ENCODE measurements at regions not wholly inside any gene's neighbourhood (a gene's known extent, or its start where the extent isn't known, plus 50 kb on each side); places are given as distances from the start of the nearest gene placed in this dataset.

DNA sequence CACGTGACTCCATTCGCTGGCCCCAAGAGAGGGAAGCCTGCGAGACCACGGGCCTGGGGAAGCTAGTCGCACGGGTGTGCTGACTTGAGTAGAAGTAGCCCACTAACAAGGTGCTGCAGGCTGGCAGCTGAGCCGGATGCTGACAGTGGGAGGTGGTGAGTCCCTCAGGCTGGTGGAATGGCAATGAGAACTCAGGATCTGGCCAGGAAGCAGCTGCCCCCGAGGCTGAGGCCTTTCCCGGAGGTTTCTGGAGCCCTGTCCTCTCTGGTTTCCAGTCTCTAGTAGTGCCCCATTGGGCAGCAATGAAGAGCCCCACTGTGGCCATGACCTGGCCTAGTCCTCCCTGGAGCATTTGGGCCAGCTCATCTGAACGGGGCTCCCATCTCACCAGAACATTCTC, 366.7 kb upstream of the IRX4 start:
- peaks cover 2% of the 10 kb centered on the region for H3K4me1 Mint-ChIP-seq
- H3K36me3 Mint-ChIP-seq (ENCODE audit: low read depth): no peaks in the 10 kb centered on the region
- H3K4me3 Mint-ChIP-seq: no peak overlapping the region
- no peak for ATAC-seq
- no peaks in the 10 kb centered on the region for H3K27me3 Mint-ChIP-seq
- DNase-seq: no peak
- no peak overlapping the region for H3K27ac Mint-ChIP-seq
- H3K9me3 Mint-ChIP-seq: peaks cover 15% of the 10 kb centered on the region

DNA sequence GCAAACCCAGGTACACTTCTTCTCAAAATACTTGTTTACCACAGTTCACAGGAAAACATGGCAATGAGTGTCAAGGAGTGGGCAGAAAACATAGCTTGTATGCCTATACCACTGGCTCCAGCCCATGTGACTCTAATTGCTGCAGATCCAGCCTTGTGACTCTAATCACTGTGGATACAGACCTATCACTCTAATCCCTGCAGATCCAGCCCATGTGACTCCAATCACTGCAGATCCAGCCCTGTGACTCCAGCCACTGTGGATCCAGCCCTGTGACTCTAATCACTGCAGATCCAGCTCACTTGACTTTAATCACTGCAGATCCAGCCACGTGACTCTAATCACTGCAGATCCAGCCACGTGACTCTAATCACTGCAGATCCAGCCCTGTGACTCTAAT, 366.3 kb upstream of the IRX4 start:
- Mint-ChIP-seq H3K9me3 (peaks cover 15% of the 10 kb centered on the region), H3K4me3 (no peak overlapping the region), H3K4me1 (no peaks in the 10 kb centered on the region), H3K27me3 (no peaks in the 10 kb centered on the region), H3K27ac (no peak overlapping the region), H3K36me3 (ENCODE audit: low read depth) (no peaks in the 10 kb centered on the region)
- ATAC-seq (no peak), DNase-seq (no peak)

DNA sequence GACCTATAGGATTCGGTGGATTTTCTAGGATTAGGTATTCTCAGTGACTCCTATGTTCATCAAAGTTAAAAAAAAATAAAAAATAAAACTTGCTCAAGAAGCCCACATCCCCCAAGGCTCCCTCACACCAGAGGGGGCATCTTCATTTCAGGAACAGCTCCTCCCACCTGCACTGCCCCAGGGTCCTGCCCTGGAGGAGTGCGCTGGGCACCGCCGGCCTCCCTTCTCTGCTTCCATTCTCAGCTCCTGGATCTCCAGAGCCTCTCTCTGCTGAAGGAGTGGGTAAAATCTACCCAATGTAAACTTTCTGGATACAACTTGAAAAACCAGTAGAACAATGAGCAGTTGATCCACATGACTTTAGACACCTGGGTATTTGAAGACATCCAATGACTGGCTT, 359.8 kb upstream of the IRX4 start:
- H3K9me3 Mint-ChIP-seq: peaks cover 12% of the 10 kb centered on the region
- no peak overlapping the region for H3K4me3 Mint-ChIP-seq
- no peak for DNase-seq
- H3K36me3 Mint-ChIP-seq (ENCODE audit: low read depth): no peaks in the 10 kb centered on the region
- no peaks in the 10 kb centered on the region for H3K4me1 Mint-ChIP-seq
- ATAC-seq: no peak
- H3K27ac Mint-ChIP-seq: no peak overlapping the region
- peaks cover 2% of the 10 kb centered on the region for H3K27me3 Mint-ChIP-seq

DNA sequence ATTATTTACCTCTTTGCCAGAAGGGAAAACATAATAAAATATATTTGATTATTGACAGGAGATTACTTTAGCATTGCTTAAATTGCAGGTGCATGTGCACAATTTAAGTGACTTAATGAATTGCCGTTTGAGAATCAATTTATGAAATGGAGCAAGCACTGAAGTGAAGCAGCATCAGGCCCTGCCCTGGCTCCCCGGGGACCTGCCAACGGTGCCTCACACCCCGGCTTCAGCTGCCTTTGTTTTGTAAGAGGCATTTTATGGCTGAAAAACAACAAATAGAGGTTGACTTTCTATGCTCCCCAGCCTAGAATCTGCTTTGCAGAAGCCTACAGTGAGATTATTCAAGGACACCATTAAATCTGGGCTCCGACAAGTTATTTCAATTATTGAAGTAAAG, 359.1 kb upstream of the IRX4 start:
- H3K4me3 Mint-ChIP-seq: no peak overlapping the region
- H3K36me3 Mint-ChIP-seq (ENCODE audit: low read depth): no peaks in the 10 kb centered on the region
- no peak for DNase-seq
- H3K9me3 Mint-ChIP-seq: peaks cover 11% of the 10 kb centered on the region
- peaks cover 2% of the 10 kb centered on the region for H3K27me3 Mint-ChIP-seq
- ATAC-seq: no peak
- no peaks in the 10 kb centered on the region for H3K4me1 Mint-ChIP-seq
- H3K27ac Mint-ChIP-seq: no peak overlapping the region

DNA sequence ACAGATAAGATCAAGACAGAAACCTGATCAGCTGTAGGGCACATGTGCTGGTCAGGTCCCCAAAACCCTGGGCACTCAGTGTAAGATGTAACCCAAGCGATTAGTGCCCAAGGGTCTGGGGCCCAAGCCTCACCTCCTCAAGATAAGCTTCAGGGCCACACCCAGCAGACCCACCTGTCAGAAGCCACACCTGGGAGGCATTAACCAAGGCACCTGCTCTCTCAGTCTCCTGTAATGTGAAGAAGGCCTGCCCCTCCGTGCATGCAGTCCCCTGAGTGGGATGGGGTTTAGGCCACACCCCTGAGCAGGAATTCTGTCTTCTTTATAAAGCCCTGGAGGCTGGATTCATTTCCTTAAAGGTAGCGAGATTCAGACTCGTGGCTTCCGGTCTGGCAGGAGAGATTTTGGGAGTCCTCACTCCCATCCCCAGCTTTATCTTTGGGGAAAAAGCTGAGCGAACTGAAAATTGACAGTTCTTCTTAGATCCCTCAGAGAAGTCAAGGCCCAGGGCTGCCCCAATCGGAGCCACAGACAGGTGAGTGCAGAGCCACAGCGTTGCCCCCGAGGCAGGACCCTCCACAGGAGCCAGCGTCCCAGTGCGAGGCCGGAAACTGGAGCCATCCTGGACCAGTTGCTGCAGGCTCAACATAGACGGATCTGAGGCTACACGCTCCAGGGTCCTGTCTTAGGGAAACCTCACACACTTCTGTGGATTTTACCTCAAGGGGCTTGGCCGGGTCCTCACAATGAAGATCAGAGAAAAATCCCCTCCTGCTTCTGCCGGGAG, 357.6 kb upstream of the IRX4 start:
- no peaks in the 10 kb centered on the region for H3K36me3 Mint-ChIP-seq (ENCODE audit: low read depth)
- peaks cover 19% of the 10 kb centered on the region for H3K9me3 Mint-ChIP-seq
- no peak overlapping the region for H3K27ac Mint-ChIP-seq
- no peaks in the 10 kb centered on the region for H3K4me1 Mint-ChIP-seq
- DNase-seq (no peak), ATAC-seq (no peak)
- no peak overlapping the region for H3K4me3 Mint-ChIP-seq
- peaks cover 2% of the 10 kb centered on the region for H3K27me3 Mint-ChIP-seq

DNA sequence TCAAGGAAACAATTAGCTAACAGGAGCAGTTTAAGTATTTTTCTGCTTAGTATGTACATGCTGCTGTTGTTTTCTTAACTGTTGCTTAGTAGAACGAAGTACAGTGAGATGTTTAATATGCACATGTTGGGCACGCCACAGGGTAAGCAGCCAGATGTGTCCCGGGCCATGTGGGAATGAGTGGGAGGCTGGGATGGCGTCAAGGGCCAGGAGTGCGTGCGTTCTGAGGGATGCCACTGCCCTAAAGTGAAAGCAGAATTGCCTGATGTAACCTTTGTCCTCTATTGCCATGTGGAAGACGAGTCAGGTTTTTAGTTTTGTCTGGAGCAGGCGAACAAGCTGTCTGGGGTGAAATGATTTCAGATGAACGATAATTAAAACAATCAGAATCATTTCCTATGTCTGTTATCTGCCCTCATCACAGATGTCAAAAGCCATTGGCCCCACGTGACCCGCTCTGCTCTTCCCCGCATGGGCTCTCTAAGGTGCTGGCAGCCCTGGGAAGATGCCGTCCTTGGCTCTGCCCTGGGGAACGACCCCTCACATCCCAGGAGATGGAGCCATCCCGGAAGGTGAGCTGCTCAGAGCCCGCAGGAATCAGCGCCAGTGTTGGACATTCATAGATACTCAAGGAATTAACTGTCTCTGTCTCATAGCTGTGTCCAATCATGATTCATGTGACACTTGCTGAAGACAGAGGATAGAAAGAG, 356.6 kb upstream of the IRX4 start:
- peaks cover 2% of the 10 kb centered on the region for H3K27me3 Mint-ChIP-seq
- H3K9me3 Mint-ChIP-seq: peaks cover 28% of the 10 kb centered on the region
- ATAC-seq: no peak
- H3K4me1 Mint-ChIP-seq: no peaks in the 10 kb centered on the region
- H3K36me3 Mint-ChIP-seq (ENCODE audit: low read depth): no peaks in the 10 kb centered on the region
- no peak overlapping the region for H3K27ac Mint-ChIP-seq
- H3K4me3 Mint-ChIP-seq: no peak overlapping the region
- DNase-seq: no peak

DNA sequence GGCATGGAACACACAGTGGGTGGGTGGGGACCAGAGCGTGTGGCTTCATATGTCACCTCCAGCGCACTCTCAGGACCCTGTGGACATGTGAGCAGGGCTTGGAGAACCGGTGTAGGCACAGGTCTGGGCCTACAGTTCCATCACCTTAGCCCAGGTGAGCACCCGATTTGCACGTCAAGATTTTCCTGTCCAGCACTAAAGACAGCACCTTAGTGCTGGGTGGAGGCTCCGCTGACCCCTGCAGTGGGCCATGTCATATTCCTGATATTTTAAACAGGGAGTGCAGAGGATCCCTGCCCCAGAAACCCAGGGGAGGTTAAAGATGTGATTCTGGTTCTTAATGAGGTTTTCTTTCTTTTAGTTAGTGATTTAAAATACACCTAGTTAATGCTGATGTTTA, 356.0 kb upstream of the IRX4 start:
- no peaks in the 10 kb centered on the region for H3K4me1 Mint-ChIP-seq
- DNase-seq (no peak), ATAC-seq (no peak)
- H3K27me3 Mint-ChIP-seq: peaks cover 1% of the 10 kb centered on the region
- H3K27ac Mint-ChIP-seq: no peak overlapping the region
- peaks cover 34% of the 10 kb centered on the region for H3K9me3 Mint-ChIP-seq
- H3K36me3 Mint-ChIP-seq (ENCODE audit: low read depth): no peaks in the 10 kb centered on the region
- H3K4me3 Mint-ChIP-seq: no peak overlapping the region

DNA sequence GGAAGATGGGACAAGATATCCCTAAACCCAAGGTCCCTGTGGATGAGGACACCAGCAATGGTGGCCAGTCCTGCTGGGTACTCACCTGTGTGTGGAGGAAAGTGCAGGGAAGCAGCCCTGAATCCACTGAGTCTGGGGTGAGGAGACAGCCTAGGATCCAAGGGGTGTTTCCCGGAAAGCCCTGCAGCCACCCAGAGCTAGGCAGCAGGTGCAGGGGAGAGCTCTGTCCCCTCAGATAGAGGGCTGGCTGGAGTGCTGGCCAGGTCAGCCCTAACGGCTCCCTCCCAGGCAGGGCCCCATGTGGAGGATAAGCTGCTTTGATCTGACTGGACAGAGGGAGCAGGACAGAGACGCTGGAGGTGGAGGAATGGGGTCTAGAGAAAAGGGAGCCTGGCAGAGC, 344.7 kb upstream of the IRX4 start:
- no peak overlapping the region for H3K27ac Mint-ChIP-seq
- H3K36me3 Mint-ChIP-seq (ENCODE audit: low read depth): no peaks in the 10 kb centered on the region
- no peaks in the 10 kb centered on the region for H3K9me3 Mint-ChIP-seq
- H3K4me3 Mint-ChIP-seq: no peak overlapping the region
- H3K4me1 Mint-ChIP-seq: no peaks in the 10 kb centered on the region
- H3K27me3 Mint-ChIP-seq: peaks cover 4% of the 10 kb centered on the region
- ATAC-seq (no peak), DNase-seq (no peak)

DNA sequence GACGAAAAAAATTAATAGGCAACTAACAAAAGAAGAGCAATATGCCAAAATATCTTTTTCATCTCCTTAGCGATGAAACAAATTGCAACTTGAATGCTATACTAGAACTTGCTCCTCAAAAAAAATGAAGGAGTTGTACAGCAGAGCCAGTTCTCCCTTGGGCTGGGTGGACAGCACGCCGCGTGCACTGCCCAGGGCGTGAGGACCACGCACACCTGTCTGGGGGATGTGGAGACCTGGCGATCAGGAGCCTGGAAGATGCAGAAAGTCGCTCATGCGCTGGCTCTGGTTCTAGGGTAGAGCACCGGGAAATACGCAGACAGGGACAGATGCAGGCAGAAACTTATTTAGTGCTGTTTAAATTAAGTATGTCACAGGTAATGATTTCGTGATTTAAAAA, 342.0 kb upstream of the IRX4 start:
- no peak overlapping the region for H3K4me3 Mint-ChIP-seq

DNA sequence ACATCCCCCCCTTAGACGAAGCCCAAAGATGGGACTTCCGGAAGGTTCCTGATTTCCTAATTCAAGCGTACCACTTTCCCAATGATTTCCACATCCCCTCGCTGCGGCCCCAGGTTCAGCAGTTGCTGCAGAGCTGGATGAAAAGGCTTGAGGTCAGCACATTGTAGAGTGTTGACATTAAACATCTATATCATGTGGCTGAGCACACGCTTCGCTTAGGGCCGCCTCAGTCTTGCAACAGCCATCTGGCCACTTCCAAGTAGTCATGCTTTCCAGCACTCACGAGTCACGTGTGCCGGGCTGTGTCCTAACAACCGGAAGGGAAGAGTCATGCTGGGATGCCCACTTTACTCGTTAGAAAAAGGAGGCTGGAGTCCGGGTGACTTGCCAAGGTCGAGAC, 340.6 kb upstream of the IRX4 start:
- no peak for ATAC-seq
- H3K27ac Mint-ChIP-seq: no peak overlapping the region
- H3K27me3 Mint-ChIP-seq: no peaks in the 10 kb centered on the region
- H3K36me3 Mint-ChIP-seq (ENCODE audit: low read depth): no peaks in the 10 kb centered on the region
- peaks cover 8% of the 10 kb centered on the region for H3K9me3 Mint-ChIP-seq
- DNase-seq: no peak
- H3K4me3 Mint-ChIP-seq: no peak overlapping the region
- H3K4me1 Mint-ChIP-seq: no peaks in the 10 kb centered on the region

More for the DNA sequence above, 342.0 kb upstream of the IRX4 start:
- H3K4me1 Mint-ChIP-seq: no peaks in the 10 kb centered on the region
- DNase-seq: no peak
- no peak overlapping the region for H3K27ac Mint-ChIP-seq
- peaks cover 1% of the 10 kb centered on the region for H3K9me3 Mint-ChIP-seq
- no peaks in the 10 kb centered on the region for H3K27me3 Mint-ChIP-seq
- ATAC-seq: no peak
- H3K36me3 Mint-ChIP-seq (ENCODE audit: low read depth): no peaks in the 10 kb centered on the region

DNA sequence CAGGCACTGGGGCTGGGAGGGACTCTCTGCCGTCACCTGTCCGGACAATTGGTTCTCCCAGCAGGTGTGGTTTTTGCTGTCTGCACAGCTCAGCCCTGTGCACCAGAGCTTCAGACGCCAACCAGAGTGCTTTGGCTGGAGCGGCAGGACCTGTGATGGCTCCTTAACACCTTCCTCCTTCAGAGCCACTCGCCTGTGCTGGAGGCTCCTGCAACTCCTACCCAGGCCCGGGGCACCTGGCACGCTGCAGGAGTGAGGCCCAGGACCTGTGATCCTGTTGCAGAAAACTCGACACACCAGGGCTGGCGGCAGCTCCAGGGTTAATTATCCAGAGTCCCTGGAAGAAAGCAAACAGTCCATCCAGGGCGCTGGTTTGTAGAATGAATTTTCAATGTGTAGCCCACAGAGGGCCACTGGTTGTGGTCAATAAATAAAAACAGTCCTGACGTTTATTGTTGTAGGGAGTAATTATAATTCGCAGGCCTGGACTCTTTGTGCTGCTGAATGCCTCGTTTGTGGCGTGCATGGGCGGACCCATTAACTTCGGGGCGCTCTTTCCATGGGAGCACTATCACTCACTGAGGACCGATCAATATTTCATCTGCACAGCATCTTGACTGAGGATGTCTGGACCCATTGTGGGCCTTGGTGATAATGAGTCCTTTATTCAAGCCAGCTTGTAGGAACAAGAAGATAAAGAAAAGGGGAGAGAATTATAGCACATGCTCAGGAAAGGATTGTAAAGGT, 339.7 kb upstream of the IRX4 start:
- H3K27me3 Mint-ChIP-seq: no peaks in the 10 kb centered on the region
- DNase-seq (no peak), ATAC-seq (no peak)
- no peak overlapping the region for H3K27ac Mint-ChIP-seq
- peaks cover 8% of the 10 kb centered on the region for H3K9me3 Mint-ChIP-seq
- H3K36me3 Mint-ChIP-seq (ENCODE audit: low read depth): no peaks in the 10 kb centered on the region
- H3K4me1 Mint-ChIP-seq: no peaks in the 10 kb centered on the region
- H3K4me3 Mint-ChIP-seq: no peak overlapping the region

DNA sequence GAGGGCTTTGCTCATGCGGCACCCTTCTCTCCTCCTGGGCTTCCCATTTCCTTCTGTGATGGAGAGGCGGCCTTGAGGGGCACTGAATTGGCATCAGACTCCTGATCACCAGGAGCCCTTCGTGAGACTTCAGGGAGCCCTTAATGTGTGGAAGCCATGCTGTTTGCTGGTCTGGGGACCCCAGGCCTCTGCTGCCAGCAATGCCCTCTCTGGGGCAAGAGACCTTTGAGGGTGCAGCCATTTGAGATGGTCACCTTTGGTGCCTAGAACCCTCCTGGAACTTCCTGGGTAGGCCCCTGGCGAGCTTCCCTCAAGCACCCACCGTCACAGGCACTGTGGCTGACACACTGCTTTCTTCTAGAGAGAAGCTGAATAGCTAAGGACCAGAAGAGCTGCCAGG, 338.7 kb upstream of the IRX4 start:
- Mint-ChIP-seq H3K9me3 (peaks cover 8% of the 10 kb centered on the region), H3K36me3 (ENCODE audit: low read depth) (no peaks in the 10 kb centered on the region), H3K27me3 (no peaks in the 10 kb centered on the region), H3K4me3 (no peak overlapping the region), H3K4me1 (no peaks in the 10 kb centered on the region), H3K27ac (no peak overlapping the region)
- no peak for ATAC-seq
- no peak for DNase-seq

DNA sequence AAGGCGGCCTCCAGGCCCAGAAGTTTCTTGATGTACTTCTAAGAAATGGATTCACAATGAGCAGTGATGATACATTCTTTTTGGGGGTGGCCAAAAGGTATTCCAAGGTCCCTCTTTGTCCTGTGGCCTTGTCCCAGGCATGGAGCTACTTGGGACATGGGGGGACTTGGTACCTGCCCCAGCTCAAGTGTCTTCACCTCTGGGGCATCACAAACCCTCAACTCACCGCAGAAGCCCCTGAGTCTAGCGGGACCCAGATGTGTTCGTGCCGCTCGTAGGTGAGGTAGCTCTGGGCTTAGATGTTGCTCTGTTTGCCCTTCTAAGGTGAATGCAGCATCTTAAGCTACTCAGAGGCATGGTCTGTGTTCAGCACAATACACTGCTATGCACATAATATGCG, 338.0 kb upstream of the IRX4 start:
- ATAC-seq (no peak), DNase-seq (no peak)
- Mint-ChIP-seq H3K36me3 (ENCODE audit: low read depth) (no peaks in the 10 kb centered on the region), H3K27ac (no peak overlapping the region), H3K4me3 (no peak overlapping the region), H3K4me1 (no peaks in the 10 kb centered on the region), H3K27me3 (no peaks in the 10 kb centered on the region), H3K9me3 (peaks cover 8% of the 10 kb centered on the region)

DNA sequence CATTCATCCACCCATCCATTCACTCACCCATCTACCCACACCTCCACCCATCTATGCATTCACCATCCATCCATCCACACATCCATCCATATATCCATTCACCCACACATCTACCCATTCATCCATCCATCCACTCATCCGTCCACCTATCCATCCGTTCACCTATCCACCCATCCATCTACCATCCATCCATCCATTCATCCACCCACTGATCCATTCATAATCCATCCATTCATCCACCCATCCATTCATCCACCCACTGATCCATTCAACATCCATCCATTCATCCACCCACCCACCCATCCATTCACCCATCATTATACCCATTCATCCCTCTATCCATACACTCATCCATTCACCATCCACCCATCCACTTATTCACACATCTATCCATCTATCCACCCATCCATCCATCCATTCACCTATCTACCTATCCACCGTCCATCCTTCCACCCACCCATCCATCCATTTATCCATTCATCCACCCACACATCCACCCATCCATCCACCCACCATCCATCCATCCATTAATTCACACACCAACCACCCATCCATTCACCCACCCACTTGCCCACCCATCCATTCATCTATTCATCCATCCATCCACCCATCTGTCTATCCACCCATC, 336.5 kb upstream of the IRX4 start:
- Mint-ChIP-seq H3K9me3 (peaks cover 8% of the 10 kb centered on the region), H3K27ac (no peak overlapping the region), H3K27me3 (no peaks in the 10 kb centered on the region), H3K4me3 (no peak overlapping the region), H3K36me3 (ENCODE audit: low read depth) (no peaks in the 10 kb centered on the region), H3K4me1 (no peaks in the 10 kb centered on the region)
- DNase-seq: no peak
- ATAC-seq: no peak

DNA sequence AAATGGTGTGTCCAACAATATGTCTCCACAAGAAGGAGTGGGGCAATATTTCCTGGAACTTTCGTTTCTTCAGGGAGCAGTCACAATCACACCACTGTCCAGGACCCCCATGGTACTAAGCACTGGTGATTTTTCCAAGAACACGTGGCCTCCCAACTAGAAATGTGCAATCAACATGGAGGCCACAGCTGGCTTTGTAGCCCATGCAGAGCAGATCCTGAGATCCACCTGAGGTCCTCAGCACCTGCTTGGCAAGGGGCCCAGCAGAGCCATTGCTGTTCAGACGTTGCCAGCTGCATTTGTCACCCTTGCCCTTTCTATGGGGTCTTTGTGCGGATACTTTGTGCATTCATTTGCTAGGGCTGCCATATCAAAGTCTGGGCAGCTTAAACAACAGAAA, 334.5 kb upstream of the IRX4 start:
- H3K27me3 Mint-ChIP-seq: no peaks in the 10 kb centered on the region
- no peaks in the 10 kb centered on the region for H3K4me1 Mint-ChIP-seq
- H3K36me3 Mint-ChIP-seq (ENCODE audit: low read depth): no peaks in the 10 kb centered on the region
- peaks cover 8% of the 10 kb centered on the region for H3K9me3 Mint-ChIP-seq
- no peak overlapping the region for H3K27ac Mint-ChIP-seq
- ATAC-seq (no peak), DNase-seq (no peak)
- no peak overlapping the region for H3K4me3 Mint-ChIP-seq
